ENCODE measurements at regions not wholly inside any gene's neighbourhood (a gene's known extent, or its start where the extent isn't known, plus 50 kb on each side); places are given as distances from the start of the nearest gene placed in this dataset.

- Histone ChIP-seq H3K36me3 (no peaks in the 10 kb centered on the region), H3K27ac (no peak overlapping the region), H3K9me3 (no peaks in the 10 kb centered on the region), H3K4me1 (no peaks in the 10 kb centered on the region), H3K27me3 (no peaks in the 10 kb centered on the region), H3K4me3 (no peak overlapping the region)
- TF ChIP-seq, protein P1, sequence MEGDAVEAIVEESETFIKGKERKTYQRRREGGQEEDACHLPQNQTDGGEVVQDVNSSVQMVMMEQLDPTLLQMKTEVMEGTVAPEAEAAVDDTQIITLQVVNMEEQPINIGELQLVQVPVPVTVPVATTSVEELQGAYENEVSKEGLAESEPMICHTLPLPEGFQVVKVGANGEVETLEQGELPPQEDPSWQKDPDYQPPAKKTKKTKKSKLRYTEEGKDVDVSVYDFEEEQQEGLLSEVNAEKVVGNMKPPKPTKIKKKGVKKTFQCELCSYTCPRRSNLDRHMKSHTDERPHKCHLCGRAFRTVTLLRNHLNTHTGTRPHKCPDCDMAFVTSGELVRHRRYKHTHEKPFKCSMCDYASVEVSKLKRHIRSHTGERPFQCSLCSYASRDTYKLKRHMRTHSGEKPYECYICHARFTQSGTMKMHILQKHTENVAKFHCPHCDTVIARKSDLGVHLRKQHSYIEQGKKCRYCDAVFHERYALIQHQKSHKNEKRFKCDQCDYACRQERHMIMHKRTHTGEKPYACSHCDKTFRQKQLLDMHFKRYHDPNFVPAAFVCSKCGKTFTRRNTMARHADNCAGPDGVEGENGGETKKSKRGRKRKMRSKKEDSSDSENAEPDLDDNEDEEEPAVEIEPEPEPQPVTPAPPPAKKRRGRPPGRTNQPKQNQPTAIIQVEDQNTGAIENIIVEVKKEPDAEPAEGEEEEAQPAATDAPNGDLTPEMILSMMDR (IDR thresholded peaks at IDR 0.05) = no peak
- intact Hi-C loops (cut with DNase I; ENCODE audit: low total_unique reads) = no loop called here
- DNase-seq = no peak
These were observed 159.9 kb upstream of the TENM4 start for GRCh38 chr11:79600711-79601110.

DNA sequence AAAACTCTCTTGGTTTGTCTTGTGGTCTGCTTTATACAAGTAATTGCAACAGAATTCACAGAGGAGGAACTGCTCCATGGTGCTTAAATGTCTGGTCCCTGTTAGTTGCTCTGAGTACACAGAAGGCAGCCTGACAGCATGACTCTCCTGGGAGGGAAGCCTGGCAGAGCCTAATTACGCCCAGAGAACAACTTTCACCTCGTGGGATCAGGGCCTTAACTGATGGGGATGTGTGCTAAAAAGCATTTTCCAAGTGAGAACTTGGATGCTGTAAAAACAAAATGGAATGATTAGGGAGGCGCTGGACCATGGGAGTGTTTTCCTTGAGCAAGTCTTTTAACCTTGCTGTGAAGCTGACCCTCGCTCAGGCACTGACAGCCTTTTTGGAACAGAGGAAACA is 154.0 kb upstream of the TENM4 start:
- Histone ChIP-seq H3K27me3 (no peaks in the 10 kb centered on the region), H3K9me3 (peaks cover 0 to 11% (median 0%) of the 10 kb centered on the region in 3 donors), H3K27ac (no peak overlapping the region), H3K36me3 (no peaks in the 10 kb centered on the region), H3K4me1 (no peaks in the 10 kb centered on the region), H3K4me3 (no peak overlapping the region)
- TF ChIP-seq, protein P1 (IDR thresholded peaks at IDR 0.05) = no peak
- intact Hi-C loops (cut with DNase I; ENCODE audit: low total_unique reads) = no loop called here
- no peak for DNase-seq

GRCh38 chr11:79592824-79593223 is 152.0 kb upstream of the TENM4 start:
- intact Hi-C loops (cut with DNase I; ENCODE audit: low total_unique reads) = no loop called here
- H3K36me3 ChIP-seq = no peaks in the 10 kb centered on the region
- H3K4me1 ChIP-seq = no peaks in the 10 kb centered on the region
- DNase-seq = no peak
- no peak overlapping the region for H3K27ac ChIP-seq
- TF ChIP-seq, protein P1 (IDR thresholded peaks at IDR 0.05) = no peak
- peaks cover 0 to 11% (median 0%) of the 10 kb centered on the region in 3 donors for H3K9me3 ChIP-seq
- no peaks in the 10 kb centered on the region for H3K27me3 ChIP-seq
- no peak overlapping the region for H3K4me3 ChIP-seq

DNA sequence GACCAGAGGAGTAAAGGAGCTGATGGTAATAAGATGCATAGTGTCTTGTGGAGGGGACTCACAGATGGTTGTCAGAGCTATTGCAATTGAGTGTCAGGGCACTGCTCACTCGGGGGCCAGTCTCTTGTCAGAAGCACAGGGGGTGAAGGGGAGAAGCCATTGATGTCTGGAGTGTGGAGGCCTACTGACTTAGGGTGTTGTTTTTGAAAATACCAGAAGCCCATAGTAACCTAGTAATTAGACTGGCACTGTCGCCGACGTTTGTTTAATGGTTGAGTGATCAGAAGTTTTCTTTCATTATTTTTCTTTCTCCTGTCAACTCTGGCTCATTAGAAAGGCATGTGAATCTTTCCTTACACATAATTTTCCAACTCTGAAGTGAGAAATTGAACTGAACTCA is 151.6 kb upstream of the TENM4 start:
- H3K9me3 ChIP-seq = peaks cover 0 to 11% (median 0%) of the 10 kb centered on the region in 3 donors
- no peak overlapping the region for H3K27ac ChIP-seq
- no peak overlapping the region for H3K4me3 ChIP-seq
- intact Hi-C loops (cut with DNase I; ENCODE audit: low total_unique reads) = no loop called here
- no peaks in the 10 kb centered on the region for H3K36me3 ChIP-seq
- H3K4me1 ChIP-seq = no peaks in the 10 kb centered on the region
- H3K27me3 ChIP-seq = no peaks in the 10 kb centered on the region
- DNase-seq = no peak
- TF ChIP-seq, protein P1 (IDR thresholded peaks at IDR 0.05) = no peak

DNA sequence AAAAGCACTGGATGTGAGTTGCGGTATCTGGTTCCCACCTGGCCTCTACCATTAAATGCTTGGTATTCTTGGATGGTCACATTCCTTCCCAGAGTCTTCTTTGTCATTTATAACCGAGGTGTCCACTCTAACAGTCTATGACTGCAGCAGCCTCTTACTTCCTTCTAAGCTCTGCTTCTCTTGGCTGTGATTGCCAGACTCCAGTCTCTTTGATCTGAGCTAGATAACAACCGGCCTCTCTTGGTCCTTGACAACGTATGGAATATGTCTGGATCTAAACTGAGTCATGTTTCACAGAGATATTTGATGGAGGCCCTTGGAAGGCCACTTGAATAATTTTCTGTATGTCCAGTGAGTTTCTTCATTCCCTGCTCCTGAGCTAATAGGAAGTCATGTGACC is 141.6 kb upstream of the TENM4 start:
- Histone ChIP-seq H3K27me3 (no peaks in the 10 kb centered on the region), H3K4me1 (no peaks in the 10 kb centered on the region), H3K4me3 (no peak overlapping the region), H3K36me3 (no peaks in the 10 kb centered on the region), H3K27ac (no peak overlapping the region), H3K9me3 (no peaks in the 10 kb centered on the region)
- TF ChIP-seq, protein P1 (IDR thresholded peaks at IDR 0.05) = no peak
- no peak for DNase-seq
- intact Hi-C loops (cut with DNase I; ENCODE audit: low total_unique reads) = no loop called here

DNA sequence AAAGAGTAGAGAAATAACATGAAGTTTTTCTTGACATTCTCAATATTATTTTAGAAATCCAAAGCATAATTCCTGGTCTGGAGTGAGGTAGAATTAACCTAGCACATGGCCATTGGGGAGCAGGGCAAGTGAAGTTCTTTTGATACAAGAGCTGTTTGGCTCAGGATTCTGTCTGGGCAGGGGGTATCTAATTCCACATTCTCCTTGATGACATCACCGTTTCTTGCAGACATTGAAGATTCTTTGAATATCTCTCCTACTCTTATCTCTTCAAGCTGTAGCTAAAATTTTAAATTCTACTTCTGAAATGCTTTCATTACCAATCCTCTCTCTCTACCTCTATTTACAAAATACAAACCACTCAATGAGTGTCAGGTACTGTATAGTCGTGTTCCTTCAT is 138.2 kb upstream of the TENM4 start:
- Histone ChIP-seq H3K27ac (no peak overlapping the region), H3K4me3 (no peak overlapping the region), H3K4me1 (no peaks in the 10 kb centered on the region), H3K27me3 (no peaks in the 10 kb centered on the region), H3K36me3 (no peaks in the 10 kb centered on the region), H3K9me3 (no peaks in the 10 kb centered on the region)
- intact Hi-C loops (cut with DNase I; ENCODE audit: low total_unique reads) = no loop called here
- TF ChIP-seq, protein P1 (IDR thresholded peaks at IDR 0.05) = no peak
- no peak for DNase-seq

Data from tibial artery (tissue), 4 donors.